GM18868 (cell line): ENCODE measurements at regions not wholly inside any gene's neighbourhood (a gene's known extent, or its start where the extent isn't known, plus 50 kb on each side); places are given as distances from the start of the nearest gene placed in this dataset.
"Not testable (repeated sequence)": the region's sequence is repeated elsewhere in the genome, so short reads cannot be mapped to it uniquely, and the experiment has no call there.

ENCODE experiments used
- ATAC-seq: cut with Tn5 transposase; IDR thresholded peaks from one replicate; pipeline ENCODE4 v1.9.1; 2021; ENCODE audit warnings: mild to moderate bottlenecking, moderate library complexity; ENCODE audit not compliant: unreplicated experiment

DNA sequence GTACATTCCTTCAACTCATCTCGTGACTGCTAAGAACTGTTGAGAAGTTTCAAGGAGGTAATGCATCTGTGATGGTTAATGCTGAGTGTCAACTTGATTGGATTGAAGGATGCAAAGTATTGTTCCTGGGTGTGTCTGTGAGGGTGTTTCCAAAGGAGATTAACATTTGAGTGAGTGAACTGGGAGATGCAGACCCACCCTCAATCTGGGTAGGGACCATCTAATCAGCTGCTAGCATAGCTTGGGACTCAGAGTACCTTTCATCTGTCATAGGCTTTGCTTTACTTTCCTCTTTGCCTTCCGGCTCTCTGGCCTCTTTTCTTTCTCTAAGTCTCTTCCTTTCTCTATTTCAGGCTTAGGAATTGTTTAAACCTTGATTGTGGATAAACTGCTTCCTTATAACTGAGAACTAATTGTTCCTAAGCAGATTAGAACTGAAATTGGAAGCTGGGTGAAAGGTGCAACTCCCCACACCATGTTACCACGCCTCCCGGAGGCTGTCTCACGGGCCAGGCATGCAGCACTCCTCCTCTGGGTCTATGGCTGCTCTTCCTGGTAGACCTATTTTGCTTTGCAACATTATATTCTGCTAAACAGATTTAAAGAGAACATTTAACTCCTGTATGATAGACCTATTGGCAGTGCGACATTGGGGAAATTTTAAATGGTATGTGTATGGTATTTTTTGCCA lies 298.2 kb downstream of the CCSER2 start:
- no peak for ATAC-seq

DNA sequence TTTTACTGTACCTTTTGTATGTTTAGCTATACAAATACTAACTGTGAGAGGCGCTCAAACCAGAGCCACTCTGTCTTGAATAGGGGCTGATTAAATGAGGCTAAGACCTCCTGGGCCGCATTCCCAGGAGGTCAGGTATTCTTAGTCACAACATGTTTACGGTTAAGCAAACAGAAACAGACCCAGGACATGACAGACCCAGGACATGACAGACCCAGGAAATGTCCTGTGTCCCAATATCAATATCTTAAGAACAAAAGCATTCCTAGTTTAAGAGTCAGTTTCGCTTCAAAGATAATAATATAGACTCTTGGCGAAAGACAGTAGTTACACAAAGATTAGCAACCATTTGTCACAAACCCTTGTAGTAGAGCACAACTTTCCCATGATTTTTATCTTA lies 304.5 kb downstream of the CCSER2 start:
- no peak for ATAC-seq

DNA sequence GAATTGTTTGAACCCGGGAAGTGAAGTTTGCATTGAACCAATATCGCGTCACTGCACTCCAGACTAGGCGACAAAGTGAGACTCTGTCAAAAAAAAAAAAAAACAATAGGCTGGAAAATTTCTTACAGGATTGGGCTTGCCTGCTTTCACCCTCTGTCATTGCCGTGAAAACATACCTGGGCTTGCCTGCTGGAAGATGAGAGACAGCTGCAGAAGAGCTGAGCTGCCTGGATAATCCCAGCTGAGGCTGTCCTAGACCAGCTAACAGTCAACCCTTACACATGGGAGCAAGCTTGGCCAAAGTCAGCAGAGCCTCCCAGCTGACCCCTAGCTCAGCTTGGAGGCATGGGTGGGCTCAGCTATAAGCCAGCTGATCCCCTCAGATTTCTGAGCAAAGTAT lies 306.2 kb downstream of the CCSER2 start:
- no peak for ATAC-seq

DNA sequence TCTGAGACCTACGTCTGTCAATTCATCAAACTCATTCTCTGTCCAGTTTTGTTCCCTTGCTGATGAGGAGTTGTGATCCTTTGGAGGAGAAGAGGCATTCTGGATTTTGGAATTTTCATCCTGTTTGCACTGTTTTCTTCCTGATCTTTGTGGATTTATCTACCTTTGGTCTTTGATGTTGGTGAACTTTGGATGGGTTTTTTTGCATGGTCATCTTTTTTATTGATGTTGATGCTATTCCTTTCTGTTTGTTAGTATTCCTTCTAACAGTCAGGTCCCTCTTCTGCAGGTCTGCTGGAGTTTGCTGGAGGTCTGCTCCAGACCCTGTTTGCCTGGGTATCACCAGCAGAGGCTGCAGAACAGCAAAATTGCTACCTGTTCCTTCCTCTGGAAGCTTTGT lies 322.2 kb downstream of the CCSER2 start:
- ATAC-seq: not testable (repeated sequence)

DNA sequence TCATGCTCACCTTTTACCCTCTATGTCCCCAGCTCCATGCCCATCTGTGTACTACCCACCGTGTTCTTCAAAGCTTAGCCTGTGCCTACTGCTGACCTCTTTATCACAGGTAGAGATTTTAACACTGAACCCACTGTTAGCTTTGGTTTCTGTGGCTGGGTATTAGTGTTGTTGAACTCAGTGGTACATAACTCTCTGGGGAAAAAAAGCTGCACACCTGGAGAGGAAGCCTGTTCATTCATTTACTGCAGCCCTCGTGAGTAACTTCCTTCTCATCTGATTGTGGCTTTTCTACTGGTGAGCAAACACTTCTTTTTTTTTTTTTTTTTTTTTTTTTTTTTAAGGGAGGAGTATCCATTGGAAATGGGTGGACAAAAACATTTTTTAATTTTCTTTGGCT lies 326.3 kb downstream of the CCSER2 start:
- peak; percentile 64 for ATAC-seq

DNA sequence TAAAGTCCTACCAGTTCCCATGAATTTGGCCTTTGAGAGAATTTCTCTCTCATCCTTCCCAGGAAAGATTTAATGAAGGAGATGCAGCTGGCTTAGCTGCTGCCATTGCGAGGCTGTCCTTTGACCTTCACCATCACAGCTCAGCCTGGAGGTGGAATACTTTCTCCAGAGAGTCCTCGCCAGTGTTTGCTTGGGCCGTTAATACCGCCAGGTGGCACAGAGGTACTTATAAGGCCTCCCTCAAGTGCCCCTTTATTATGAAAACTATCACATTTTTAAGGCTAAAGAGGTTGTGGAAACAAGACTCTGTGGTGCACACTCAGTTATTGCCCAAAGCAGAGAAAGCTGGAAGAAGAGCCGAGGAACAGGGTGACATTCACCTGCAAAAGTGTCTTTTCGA lies 330.6 kb downstream of the CCSER2 start:
- ATAC-seq: no peak

DNA sequence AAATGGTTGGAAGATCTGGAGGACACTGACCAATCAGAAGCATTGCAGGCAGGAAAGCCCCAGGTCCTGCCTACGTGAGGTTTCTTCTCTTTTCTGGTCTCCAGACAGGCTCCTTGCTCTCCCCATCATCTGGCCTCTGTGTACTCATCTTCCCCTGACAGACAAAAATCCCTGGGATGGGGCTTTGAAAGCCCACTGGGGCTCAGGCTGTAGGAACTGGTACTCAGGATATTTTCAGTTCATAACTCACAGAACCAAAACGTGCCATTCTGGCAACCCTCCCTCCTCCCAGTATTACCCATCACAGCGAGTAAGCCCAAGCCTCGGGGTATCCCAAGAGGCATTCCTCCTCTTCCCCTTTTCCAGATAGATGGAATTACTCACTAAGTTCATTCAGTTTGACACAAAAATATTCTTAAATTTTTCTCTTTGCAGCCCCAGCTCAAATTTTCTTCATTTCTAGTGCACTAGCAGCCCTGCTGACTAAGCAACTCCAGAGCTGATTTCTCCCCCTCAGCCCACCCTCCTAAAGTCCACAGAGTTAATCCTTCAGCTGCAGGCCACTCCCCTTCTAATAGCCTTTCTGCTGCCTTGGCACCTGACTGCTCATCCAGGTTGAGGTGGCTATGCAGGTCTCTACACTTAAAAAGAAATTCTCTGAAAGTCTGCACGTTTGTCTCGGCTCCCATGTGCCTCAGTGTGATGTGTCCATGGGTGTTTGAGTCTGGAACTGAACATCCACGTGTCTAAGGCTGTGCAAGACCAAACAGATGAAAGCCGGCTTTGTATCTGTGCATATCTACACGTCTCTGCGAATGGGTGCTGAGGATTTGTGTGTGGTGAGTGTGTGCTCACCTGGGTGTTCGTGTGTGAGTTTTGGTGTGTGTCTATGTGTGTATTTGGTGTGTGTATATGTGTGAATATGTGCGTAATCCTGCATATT lies 331.4 kb downstream of the CCSER2 start:
- ATAC-seq: no peak

DNA sequence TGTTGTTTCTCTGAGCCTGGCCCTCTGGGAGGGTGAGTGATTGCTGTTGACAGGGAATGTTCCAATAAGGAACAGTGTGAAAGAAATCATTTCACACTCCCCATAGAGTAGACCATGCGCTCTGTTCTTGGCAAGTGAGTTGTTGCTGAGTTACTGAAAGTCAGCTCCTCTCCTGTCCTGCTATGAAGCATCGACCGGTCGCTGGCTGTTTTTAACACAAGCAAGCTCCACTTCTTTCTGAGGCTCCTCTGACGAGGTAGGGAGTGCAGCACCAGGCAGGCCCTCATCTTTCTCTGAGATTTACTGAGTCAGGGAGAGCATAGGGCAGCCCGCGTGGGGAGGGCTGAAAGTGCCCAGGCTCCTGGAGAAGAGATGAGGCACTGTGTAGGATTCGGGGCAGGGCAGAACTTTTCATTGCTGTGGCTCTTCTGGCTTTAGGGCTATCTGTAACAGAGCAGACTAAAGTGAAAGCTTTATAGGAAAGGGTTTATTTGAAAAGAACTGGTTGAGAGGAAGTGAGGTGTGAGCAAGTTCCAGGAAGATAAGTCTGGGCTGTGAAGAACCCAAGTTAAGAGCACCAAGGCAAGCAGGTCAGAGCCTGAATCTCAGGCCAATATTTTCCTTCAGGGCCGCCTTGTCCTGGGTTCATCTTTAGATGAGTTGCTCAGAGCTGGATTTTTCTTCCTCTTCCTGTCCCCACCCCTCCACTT lies 332.2 kb downstream of the CCSER2 start:
- no peak for ATAC-seq

DNA sequence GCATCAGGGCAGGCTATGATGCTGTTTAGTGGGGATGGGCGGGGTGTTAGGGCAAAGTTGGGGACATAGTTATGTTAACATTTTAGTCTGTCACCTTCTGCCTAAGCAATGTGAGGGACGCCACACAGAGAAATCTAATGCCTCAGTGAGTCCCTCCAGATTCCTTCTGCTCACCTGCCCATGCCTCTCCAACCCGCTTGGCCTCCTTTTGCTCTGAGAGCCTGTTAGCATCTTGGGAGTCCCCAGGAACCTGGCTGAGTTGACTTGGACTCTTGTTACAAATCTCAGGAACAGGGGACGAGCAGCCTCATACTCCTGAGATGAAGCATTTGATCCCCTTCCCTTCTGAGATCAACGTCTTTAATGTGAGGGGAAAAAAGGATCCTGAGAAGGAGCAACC lies 336.8 kb downstream of the CCSER2 start:
- no peak for ATAC-seq

DNA sequence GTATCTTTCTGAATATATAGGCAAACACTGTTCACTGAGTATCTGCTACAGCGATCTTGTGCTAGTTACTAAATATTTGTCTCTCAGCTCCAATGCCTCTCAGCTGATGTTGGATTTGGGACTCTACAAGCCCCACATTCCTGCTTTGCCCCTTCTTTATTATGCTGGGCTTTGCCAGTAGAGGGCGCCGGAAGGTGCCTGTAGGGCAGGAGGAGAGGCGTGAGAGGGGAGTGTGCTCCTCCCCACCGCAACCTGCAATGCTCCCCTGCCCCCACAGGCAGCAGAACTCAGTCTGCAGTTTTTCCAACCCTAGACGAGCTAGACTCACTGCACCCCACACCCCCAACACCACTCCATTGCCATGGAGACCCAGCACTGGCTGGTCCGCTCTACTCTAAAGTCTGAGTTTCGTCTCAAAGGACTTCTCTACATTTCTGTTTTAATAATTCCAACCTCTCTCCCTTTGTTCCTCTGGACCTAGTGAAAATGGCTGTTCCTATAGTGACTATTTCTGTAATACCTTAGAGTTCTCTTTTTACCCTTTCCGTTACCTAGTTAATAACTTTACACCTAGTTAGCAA lies 337.6 kb downstream of the CCSER2 start:
- peak; percentile 87 for ATAC-seq

DNA sequence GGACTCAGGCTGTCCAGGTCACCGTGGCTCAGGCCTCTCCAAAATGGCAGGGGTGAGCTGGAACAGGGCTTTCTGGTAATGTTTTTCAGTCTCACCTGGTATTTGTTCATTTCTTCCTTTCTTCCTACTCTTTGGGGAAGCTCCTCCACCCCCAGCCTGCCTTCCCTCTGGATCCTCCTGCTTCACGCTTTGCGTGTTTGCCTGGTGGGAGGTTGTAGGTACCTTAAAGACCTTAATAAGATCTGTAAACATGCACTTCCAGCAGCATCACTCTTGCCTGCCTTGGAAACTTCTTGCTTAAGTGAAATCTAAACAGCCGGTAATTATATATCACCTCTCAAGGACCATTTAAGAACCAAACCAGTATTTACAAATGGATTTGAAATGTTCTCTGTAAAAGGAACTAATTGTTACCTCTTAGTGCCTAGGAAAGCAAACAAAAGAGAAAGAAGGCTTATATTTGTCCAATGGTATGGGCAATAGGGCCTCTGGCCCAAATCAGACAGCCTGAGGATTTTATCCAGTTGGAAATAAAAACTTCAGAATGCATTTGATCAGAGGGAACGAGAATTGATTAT lies 339.9 kb downstream of the CCSER2 start:
- ATAC-seq: no peak

DNA sequence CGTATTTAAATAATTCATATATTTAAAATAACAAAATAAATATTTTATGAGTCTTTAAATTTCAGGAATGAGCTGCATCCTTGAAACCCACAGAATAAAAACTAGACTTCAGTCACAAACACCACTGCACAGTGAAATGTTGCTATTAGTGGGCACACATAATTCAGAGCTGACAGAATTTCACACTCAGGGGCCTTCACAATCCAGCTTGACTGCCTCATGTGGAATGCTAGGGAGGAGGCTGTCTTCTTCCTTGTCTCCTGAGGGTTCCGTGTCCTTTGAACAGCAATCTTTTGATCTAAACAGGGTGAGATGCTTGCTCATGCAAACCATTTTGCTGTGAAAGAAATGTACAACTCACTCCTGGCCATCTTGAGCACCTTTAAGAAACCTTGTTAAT lies 346.7 kb downstream of the CCSER2 start:
- ATAC-seq: no peak

DNA sequence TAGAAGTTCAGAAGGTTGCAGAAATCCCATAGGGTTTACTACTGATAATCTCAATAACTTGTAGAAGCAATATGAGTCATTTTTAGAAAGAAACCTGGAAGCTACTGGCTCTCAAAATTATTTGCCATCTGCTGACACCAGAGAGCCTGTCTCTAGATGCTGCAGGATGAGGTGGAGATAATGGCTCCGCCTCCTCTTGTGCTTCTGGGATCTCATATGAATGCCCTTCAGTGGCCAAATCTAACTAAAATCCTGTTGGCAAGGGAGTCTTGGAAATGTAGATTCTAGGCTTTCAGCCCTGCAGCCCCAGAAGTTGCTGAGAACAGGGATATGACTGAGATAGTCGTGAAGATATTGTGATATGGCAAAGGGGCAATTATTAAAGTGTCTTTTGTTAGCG lies 348.1 kb downstream of the CCSER2 start:
- no peak for ATAC-seq

DNA sequence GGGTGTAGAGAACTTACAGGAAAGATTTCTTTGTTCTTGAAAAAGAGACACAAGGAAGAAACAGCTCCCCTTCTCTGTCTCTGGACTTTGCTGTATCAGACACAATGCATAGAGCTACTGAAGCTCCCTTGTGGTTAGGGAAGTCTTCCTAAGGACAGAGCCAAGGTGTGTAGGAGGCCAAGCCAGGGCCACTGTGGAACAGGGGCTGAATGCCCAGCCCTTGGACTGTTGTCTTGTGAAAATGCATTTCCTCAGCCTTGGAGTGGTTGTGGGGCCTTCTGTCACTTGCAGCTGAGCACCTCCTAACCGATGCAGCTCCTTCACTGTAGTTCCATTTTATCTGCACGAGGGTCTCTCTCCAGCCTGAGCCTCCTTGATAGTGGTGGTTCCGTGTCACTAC lies 353.4 kb downstream of the CCSER2 start:
- ATAC-seq: no peak

DNA sequence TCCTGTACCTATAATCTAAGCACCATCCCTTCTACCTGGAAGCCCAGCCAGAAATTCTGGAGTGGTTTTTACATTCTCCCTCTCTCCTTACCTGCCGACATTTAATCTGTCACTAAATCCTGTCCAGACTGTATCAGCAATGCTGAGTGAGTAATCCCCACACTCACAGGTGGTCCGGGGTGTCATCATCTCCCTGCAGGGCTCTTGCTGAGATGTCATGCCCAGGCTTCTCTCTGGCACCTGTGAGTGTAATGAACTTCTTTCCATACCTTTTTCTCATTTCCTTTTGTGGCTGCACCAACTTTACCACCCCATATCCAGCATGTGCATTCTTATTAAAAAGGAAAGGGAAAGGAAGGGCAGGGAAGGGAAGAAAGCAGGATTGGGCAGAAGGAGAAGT lies 355.2 kb downstream of the CCSER2 start:
- ATAC-seq: no peak

DNA sequence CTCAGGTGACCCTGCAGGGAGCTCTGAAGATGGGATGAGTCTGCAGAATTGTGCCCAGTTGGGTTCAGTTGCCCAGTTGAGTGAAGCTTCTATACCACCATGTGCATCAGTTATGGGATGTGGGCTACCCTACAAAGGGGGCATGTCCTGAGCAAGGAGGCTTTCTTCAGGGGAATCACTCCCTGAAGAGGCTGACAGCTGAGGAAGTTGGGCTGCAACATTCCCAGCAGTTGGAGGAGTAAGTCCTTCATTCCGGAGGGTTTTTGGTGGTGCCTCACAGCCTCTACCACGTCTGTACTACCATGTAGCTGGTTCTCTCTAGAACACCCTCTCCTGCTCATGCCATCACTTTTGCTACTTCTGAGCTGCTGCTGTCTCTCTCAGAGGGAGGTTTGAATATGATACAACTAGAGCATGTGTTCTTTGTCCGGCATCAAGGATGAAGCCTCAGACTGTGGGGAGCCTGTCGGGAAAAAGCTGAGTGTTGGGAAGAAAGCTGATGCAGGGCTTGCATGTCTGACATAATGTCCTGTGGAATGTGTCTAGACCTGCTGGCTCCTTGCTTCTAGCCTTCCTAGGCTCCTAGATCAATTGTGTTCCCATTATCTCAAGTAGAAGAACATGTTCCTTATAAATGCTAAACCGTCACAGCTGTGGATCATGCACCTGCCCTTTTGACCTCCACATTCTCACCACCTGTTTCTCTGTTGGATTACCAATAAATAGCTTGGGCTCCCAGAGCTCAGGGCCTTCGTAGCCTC lies 355.8 kb downstream of the CCSER2 start:
- no peak for ATAC-seq

DNA sequence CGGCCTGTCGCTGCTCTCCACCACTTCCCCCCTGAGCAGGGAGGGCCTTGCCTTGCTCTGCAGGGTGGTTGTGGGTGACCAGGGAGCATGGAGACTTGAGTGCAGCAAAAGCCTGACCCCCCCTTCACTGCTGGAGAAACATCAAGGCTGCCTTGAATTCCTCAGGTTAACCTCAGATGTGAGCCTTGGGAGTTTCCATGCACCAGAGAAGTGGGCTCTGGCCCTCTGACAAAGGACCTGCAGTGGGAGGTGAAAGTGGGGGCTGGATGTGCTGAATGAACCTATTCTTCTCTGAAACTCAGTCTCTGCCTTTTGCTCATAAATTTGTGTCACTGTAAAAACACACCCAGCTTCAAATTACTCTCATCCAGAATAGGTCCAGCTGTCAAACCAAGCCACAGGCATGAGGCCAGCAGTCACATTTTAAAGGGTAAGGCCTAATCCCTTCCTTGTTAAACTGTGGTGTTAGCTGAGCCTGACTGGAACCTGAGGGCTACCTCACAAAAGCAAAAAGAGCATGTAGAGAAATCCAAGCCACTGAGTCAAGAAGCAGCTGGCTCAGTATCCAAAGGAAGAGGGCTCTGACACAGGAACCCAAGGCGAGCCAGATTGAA lies 356.8 kb downstream of the CCSER2 start:
- ATAC-seq: no peak

DNA sequence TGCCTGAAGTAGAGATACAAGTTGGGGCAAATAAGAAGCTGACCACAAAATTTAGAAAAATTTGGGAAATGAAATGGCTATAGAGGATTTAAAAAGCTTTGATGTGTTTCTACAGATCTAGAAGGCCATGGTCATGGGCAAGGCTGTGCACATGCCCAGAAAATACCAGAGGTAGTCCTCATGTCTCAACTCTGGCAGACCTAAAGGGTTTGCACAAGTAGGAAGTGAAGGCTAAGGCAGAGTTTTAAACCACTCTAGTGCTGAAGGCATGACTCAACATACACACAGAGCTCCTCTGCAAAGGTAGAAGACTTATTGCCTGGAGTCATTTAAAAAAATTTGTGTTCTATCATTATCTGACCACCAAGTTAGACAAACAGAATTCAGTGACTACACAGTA lies 364.6 kb downstream of the CCSER2 start:
- ATAC-seq: no peak

DNA sequence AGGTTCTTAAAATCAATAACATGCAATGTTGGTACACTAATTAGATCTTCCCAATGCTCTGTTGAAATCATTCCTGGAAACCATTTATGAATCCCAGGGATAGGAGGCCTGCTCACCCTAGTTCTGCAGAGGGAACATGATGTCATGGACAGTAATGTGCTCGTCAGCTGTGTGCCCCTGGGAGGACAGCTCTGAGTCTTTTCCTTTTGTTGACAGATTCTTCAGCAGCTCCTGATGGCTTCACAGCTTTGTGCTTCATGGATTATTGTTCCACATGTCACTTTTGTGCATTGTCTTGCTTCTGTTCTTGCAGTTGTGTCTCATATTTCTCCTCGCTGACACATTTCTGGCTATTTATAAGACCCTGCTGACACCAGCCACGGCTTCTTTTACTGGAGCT lies 367.5 kb downstream of the CCSER2 start:
- no peak for ATAC-seq

DNA sequence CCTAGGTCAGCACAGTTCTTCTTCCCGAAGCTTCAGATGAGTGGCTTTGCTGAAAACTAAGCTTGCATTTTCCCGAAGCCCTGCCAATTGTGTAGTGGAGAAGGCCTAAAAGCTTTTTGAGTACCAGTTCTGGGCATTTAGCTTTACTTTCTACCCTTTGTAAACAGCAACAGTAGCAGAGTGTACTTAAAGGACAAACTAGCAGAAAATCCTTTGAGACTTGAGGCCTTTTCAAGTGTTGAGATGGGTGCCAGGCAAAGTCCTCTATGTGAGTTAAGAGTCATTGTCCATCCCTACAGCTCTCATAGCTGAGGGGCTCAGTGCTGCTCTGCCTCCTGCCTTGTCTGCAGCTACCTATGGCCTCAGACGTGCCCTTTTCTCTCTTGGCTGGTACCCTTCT lies 368.2 kb downstream of the CCSER2 start:
- no peak for ATAC-seq
